ENCODE measurements at regions not wholly inside any gene's neighbourhood (a gene's known extent, or its start where the extent isn't known, plus 50 kb on each side); places are given as distances from the start of the nearest gene placed in this dataset.

GRCh38 chr9:95718263-95718662, 157.2 kb upstream of the ERCC6L2 start:
- no peak overlapping the region for H3K4me3 ChIP-seq (ENCODE audit: low read length)
- no peaks in the 10 kb centered on the region for H4K20me1 ChIP-seq (ENCODE audit: control insufficient read depth, insufficient read depth, low read depth, low read length)

DNA sequence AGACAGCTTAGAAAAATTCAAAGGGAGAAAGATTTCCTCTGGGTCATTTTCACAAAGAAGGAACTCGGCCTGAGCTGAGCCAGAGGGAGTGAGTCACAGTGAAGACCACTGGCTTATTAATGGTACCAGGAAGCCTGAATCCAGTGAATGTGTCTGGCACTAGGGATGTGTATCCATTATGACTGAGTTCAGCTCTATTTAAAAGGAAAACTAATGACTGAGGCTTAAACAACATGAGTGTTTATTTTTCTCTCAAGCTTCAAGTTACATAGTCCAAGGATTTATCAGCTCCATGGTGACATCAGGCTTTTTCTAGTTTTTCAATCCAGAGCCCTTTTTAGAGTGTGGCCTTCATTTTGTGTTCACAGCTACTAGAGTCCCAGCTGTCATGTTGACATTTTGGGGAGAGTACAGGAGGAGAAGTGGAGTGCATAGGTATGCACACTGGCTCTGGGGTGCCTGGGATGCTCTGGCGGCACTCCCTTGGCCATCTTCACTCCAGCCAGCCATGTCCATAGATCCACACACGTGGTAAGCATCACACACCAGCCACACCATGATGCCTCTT, 159.5 kb upstream of the ERCC6L2 start:
- Histone ChIP-seq H3K79me2 (ENCODE audit: control insufficient read depth, low read length) (no peaks in the 10 kb centered on the region), H3K9me2 (replicated peaks; ENCODE audit: control insufficient read depth, low read length) (no peaks in the 10 kb centered on the region), H3K27me3 (ENCODE audit: control insufficient read depth, low read length) (no peaks in the 10 kb centered on the region), H3K4me1 (ENCODE audit: control insufficient read depth, low read length) (no peaks in the 10 kb centered on the region), H3K4me2 (ENCODE audit: low read length) (no peak overlapping the region), H3F3A (ENCODE audit: control insufficient read depth, insufficient read depth) (no peaks in the 10 kb centered on the region), H4K20me1 (ENCODE audit: control insufficient read depth, insufficient read depth, low read depth, low read length) (no peaks in the 10 kb centered on the region), H3K4me3 (ENCODE audit: low read length) (no peak overlapping the region), H3K9me3 (ENCODE audit: control insufficient read depth, insufficient read depth, low read length) (peaks cover 4% of the 10 kb centered on the region), H3K27ac (ENCODE audit: low read depth, low read length) (no peak overlapping the region), H3K36me3 (ENCODE audit: control insufficient read depth, low read length) (no peaks in the 10 kb centered on the region)
- TF ChIP-seq EZH2phosphoT487 (IDR thresholded peaks at IDR 0.05; ENCODE audit: borderline replicate concordance, low read length) = no peak
- no peak for TF ChIP-seq CTCF (IDR thresholded peaks at IDR 0.05; ENCODE audit: low read depth, low read length, poor library complexity, severe bottlenecking)

More at GRCh38 chr9:95718263-95718662, 157.2 kb upstream of the ERCC6L2 start:
- H3K4me1 ChIP-seq (ENCODE audit: control insufficient read depth, low read length) = no peaks in the 10 kb centered on the region
- TF ChIP-seq CTCF (IDR thresholded peaks at IDR 0.05; ENCODE audit: low read depth, low read length, poor library complexity, severe bottlenecking) (no peak), EZH2phosphoT487 (IDR thresholded peaks at IDR 0.05; ENCODE audit: borderline replicate concordance, low read length) (no peak)
- H3K27ac ChIP-seq (ENCODE audit: low read depth, low read length) = no peak overlapping the region
- no peaks in the 10 kb centered on the region for H3K36me3 ChIP-seq (ENCODE audit: control insufficient read depth, low read length)
- H3K9me3 ChIP-seq (ENCODE audit: control insufficient read depth, insufficient read depth, low read length) = peaks cover 4% of the 10 kb centered on the region
- no peaks in the 10 kb centered on the region for H3F3A ChIP-seq (ENCODE audit: control insufficient read depth, insufficient read depth)
- peaks cover 4% of the 10 kb centered on the region; the same call in 1 of the 2 replicates for H3K27me3 ChIP-seq (ENCODE audit: control insufficient read depth, low read length)
- H3K9me2 ChIP-seq (replicated peaks; ENCODE audit: control insufficient read depth, low read length) = no peaks in the 10 kb centered on the region
- H3K79me2 ChIP-seq (ENCODE audit: control insufficient read depth, low read length) = no peaks in the 10 kb centered on the region
- H3K4me2 ChIP-seq (ENCODE audit: low read length) = no peak overlapping the region

DNA sequence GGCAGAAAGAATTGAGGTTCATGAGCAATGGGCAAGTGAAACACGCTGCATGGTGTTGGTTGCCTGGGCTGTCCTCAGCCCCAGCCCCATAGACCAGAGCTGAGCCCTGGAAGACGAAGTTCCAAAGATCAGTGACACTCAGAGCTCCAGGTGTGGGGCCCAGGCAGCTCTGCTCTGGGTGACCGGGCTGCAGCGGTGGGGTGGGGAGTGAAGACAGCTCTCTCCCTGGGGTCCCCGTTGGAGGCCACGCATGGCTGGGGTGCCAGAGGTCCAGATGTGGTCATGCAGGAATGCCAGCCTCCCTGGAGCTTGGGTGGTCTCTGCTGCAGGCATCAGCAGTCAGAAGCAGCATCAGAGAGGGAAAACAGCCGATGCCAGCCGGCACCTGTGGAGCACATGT, 165.0 kb upstream of the ERCC6L2 start:
- Histone ChIP-seq H4K20me1 (ENCODE audit: control insufficient read depth, insufficient read depth, low read depth, low read length) (no peaks in the 10 kb centered on the region), H3K4me1 (ENCODE audit: control insufficient read depth, low read length) (no peaks in the 10 kb centered on the region), H3K27me3 (ENCODE audit: control insufficient read depth, low read length) (peaks cover 2% of the 10 kb centered on the region; the same call in 1 of the 2 replicates), H3K4me3 (ENCODE audit: low read length) (no peak overlapping the region), H3K36me3 (ENCODE audit: control insufficient read depth, low read length) (no peaks in the 10 kb centered on the region), H3K9me3 (ENCODE audit: control insufficient read depth, insufficient read depth, low read length) (peaks cover 3% of the 10 kb centered on the region; the same call in 1 of the 2 replicates), H3K4me2 (ENCODE audit: low read length) (no peak overlapping the region), H3K9me2 (replicated peaks; ENCODE audit: control insufficient read depth, low read length) (no peaks in the 10 kb centered on the region), H3F3A (ENCODE audit: control insufficient read depth, insufficient read depth) (no peaks in the 10 kb centered on the region), H3K79me2 (ENCODE audit: control insufficient read depth, low read length) (no peaks in the 10 kb centered on the region), H3K27ac (ENCODE audit: low read depth, low read length) (no peak overlapping the region)
- TF ChIP-seq CTCF (IDR thresholded peaks at IDR 0.05; ENCODE audit: low read depth, low read length, poor library complexity, severe bottlenecking) (no peak), EZH2phosphoT487 (IDR thresholded peaks at IDR 0.05; ENCODE audit: borderline replicate concordance, low read length) (no peak)
